WI38 (cell line): ENCODE measurements at regions not wholly inside any gene's neighbourhood (a gene's known extent, or its start where the extent isn't known, plus 50 kb on each side); places are given as distances from the start of the nearest gene placed in this dataset.

ENCODE experiments used
- H3K4me3 ChIP-seq: 2 replicates; pipeline ENCODE4 v1.5.1; 2011; ENCODE audit warnings: low read depth, mild to moderate bottlenecking, control low read depth, low read length
- TF ChIP-seq, protein P1 (sequence below): IDR thresholded peaks from 2 replicates; pipeline ENCODE4 v1.5.1; 2012; ENCODE audit warnings: low read depth, mild to moderate bottlenecking, control low read depth, low read length

DNA sequence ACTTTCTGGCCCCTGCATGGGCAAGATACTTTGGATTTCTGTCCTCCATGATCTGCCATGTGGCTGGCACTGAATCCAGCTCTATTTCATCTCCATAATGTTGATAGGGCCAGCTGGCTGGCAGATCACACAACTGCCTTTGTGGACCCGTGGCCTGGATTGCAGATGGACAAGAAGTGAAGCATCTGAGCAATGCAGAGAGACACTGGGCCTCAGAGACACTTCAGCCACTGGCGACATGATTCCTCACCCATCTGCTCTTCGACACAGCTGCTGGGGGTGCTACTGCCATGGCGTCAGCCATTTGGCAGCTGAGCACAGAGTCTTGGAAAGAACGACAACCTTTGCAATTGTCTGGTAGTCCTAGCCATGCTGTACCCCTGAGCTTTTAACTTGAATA, 79.5 kb upstream of the MYO16 start:
- TF ChIP-seq, protein P1, sequence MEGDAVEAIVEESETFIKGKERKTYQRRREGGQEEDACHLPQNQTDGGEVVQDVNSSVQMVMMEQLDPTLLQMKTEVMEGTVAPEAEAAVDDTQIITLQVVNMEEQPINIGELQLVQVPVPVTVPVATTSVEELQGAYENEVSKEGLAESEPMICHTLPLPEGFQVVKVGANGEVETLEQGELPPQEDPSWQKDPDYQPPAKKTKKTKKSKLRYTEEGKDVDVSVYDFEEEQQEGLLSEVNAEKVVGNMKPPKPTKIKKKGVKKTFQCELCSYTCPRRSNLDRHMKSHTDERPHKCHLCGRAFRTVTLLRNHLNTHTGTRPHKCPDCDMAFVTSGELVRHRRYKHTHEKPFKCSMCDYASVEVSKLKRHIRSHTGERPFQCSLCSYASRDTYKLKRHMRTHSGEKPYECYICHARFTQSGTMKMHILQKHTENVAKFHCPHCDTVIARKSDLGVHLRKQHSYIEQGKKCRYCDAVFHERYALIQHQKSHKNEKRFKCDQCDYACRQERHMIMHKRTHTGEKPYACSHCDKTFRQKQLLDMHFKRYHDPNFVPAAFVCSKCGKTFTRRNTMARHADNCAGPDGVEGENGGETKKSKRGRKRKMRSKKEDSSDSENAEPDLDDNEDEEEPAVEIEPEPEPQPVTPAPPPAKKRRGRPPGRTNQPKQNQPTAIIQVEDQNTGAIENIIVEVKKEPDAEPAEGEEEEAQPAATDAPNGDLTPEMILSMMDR, result no peak
- H3K4me3 ChIP-seq, result no peak overlapping the region

DNA sequence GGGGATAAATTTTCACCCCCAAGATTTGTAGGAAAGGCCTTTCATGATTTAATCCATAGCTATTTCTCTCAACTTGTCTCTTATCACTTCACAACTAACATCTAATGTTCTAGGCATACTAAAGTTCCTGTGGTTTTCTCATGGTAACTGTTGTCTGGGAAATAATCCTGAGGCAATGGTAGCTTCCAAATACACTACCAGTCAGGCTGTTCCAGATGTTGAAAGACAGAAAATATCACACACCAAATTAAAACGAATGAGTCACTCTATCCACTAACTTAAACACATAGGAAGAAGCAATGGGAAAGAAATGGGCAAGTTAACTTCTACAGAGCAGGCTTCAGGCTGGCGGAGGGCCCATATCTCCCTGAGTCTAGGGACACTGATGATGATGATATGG, 77.7 kb upstream of the MYO16 start:
- H3K4me3 ChIP-seq, result no peak overlapping the region
- TF ChIP-seq, protein P1, result no peak

DNA sequence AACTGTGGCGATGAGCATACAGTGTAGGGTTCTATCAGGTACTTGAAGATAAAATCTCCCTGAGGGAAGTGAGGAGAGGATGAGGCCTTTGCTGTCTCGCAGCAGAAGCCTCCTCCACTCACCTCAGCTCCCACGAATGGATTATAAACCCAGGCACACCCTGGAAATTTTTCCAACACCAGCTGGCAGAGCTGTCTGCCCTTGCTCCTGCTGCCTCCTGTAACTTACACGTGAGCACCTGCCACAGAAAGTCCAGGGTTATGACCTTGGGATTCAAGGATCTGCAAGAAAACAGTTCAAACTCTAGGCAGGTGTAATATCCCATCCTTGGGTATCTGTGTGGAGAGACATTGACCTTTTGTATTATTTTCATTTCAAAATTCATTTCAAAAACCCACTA, 70.9 kb upstream of the MYO16 start:
- H3K4me3 ChIP-seq, result no peak overlapping the region
- TF ChIP-seq, protein P1, result no peak

DNA sequence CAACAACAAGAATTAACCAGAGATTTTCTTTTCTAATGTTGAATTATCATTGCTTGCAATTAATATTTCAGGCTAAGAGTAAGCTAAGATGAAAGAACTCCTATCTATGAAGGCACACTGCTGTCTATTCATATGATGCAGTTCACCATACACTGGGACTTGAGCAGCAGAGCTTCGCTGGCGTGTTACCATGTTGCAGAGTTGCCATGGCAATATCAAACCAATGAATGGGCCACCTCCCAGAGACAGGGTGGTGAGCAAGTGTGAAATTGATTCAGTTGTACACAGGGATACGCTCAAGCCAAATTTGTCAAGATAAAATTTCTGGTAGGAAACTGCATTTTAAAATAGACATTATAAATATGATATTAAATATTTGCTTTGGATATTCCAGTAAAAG, 69.3 kb upstream of the MYO16 start:
- TF ChIP-seq, protein P1, result no peak
- no peak overlapping the region for H3K4me3 ChIP-seq

DNA sequence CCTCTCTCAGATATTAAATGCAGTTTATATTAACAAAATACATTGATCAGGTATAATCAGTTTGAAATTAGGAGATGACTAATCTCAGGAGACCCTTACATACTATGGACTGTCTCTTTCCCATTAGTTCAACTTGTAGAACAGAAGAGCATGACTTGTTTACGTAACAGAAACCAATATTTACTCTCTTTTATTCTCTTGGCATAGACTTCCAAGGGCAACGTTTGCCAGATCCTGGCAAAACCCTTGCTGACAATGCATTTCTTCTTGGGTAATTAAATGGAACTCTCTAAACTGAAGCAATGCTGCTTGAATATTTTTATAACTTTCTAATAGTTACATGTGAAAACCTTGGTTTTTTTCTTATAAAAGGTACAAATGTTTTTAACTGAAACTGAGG, 68.3 kb upstream of the MYO16 start:
- H3K4me3 ChIP-seq, result no peak overlapping the region
- TF ChIP-seq, protein P1, result no peak

DNA sequence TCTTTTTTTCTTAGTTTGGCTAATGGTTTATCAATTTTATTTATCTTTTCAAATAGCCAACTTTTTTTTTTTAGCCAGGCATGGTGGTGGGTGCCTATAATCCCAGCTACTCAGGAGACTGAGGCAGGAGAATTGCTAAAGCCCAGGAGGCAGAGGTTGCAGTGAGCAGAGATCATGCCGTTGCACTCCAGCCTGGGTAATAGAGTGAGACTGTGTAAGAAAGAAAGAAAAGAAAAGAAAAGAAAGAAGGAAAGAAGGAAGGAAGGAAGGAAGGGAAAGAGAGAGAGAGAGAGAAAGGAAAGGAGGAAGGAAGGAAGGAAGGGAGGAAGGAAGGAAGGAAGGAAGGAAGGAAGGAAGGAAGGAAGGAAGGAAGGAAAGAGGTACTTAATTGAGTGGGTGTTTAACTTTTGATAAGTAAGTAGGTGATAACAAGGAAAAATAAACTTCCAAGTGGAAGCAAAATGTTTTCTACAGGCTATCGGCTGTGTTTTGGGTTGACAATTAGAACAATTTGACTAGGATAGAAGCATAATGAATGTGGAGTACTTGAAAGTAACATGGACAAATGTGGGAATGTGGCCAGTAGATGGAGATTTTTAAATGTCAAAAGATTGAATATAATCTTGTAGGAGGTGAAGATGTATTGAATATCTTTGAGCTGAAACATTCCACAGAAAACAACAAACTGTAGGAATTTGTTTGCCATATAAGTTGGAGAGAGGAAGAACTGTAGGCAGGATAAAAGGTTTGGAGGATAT, 62.8 kb upstream of the MYO16 start:
- TF ChIP-seq, protein P1, result no peak
- no peak overlapping the region for H3K4me3 ChIP-seq

DNA sequence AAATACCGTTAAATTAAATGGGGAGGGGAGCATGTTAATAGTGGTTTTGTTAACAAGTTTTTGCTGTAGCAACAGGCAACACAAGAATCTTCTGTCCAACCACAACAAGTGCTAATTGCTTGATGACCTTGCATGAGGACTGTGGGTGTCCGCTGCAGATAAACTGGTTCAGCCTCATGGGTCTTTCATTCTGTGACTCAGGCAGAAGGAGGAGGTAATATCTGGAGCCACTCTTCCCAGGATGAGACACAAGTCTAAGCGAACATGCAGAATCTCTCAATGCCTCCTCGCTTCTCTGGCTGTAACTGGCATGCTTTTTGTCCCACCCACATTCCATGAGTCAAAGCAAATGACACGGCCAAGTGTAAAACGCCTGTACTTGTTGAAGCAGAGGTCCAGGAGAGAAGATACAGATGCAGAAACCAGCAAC, 56.6 kb upstream of the MYO16 start:
- TF ChIP-seq, protein P1, result no peak
- H3K4me3 ChIP-seq, result no peak overlapping the region
